ENCODE measurements at regions not wholly inside any gene's neighbourhood (a gene's known extent, or its start where the extent isn't known, plus 50 kb on each side); places are given as distances from the start of the nearest gene placed in this dataset.

DNA sequence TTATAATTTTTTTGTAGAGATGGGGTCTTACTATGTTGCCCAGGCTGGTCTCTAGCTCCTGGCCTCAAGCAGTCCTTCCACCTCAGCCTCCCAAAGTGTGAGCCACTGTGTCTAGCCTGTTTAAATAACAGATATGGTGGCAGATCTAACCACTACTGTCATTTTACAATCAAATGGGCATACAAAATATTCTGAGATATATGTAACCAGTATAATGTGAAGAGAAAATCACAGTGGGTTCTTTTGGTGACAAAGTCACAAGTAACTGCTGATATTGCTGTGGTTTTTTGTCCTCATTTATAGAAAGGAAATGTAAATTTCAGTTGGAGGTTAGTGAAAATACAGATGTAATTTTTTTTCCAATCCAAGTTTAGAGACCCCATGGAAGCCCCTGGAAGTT, 58.6 kb upstream of the ARHGEF3 start:
- H3K27ac ChIP-seq = no peak overlapping the region
- H3K9me3 ChIP-seq = no peaks in the 10 kb centered on the region
- no peak for FAIRE-seq
- H3K4me1 ChIP-seq = no peaks in the 10 kb centered on the region
- no peaks in the 10 kb centered on the region for H3K27me3 ChIP-seq
- no peak for DNase-seq
- intact Hi-C loops (cut with DNase I) = no loop called here
- H3K36me3 ChIP-seq = no peaks in the 10 kb centered on the region
- TF ChIP-seq, protein P1, sequence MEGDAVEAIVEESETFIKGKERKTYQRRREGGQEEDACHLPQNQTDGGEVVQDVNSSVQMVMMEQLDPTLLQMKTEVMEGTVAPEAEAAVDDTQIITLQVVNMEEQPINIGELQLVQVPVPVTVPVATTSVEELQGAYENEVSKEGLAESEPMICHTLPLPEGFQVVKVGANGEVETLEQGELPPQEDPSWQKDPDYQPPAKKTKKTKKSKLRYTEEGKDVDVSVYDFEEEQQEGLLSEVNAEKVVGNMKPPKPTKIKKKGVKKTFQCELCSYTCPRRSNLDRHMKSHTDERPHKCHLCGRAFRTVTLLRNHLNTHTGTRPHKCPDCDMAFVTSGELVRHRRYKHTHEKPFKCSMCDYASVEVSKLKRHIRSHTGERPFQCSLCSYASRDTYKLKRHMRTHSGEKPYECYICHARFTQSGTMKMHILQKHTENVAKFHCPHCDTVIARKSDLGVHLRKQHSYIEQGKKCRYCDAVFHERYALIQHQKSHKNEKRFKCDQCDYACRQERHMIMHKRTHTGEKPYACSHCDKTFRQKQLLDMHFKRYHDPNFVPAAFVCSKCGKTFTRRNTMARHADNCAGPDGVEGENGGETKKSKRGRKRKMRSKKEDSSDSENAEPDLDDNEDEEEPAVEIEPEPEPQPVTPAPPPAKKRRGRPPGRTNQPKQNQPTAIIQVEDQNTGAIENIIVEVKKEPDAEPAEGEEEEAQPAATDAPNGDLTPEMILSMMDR (IDR thresholded peaks at IDR 0.05) = no peak
- ATAC-seq = no peak
- H3K4me3 ChIP-seq = no peak overlapping the region

DNA sequence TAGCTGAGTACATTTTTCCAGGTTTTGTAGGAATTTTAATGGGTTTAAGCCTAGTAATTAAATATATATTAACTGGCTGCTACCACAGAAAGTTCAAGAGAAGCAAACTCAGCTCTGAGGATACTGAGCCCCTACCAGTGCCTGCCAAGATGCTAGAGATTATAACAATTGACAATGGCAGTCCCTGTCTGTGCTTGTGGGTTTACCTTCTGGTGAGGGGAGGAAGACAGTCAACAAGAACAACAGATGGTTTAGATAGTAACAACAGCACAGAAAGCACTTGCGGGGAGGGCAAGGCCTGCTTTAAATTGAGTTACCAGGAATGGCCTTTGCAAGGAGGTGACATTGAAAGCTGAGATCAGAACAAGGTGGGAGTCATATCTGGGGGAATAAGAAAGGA, 56.6 kb upstream of the ARHGEF3 start:
- TF ChIP-seq, protein P1 (IDR thresholded peaks at IDR 0.05) = no peak
- H3K9me3 ChIP-seq = no peaks in the 10 kb centered on the region
- intact Hi-C loops (cut with DNase I) = no loop called here
- ATAC-seq = no peak
- DNase-seq = no peak
- H3K27ac ChIP-seq = no peak overlapping the region
- no peaks in the 10 kb centered on the region for H3K4me1 ChIP-seq
- H3K36me3 ChIP-seq = no peaks in the 10 kb centered on the region
- 93 to 97% methylated on average over 1 of the region's 1 CpG for WGBS, 2 donors
- no peak overlapping the region for H3K4me3 ChIP-seq
- FAIRE-seq = no peak
- no peaks in the 10 kb centered on the region for H3K27me3 ChIP-seq

DNA sequence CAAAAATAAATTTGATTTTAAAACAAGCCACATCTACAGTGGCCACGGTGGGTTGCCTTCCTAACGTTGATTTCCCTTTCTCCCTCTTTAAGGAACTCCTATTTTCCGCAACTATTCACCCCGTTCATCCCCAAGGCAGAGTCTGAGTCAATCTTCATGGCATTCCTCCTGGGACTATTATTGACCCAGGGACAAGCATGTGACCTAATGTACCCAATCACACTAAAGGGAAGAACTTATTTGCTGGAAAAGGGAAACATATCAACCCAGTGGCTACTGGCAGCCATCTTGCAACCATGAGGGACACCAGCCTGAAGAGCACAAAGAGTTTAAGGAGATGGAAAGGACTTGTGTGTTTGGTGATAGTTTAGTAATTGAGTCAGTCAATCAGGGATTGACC, 55.4 kb upstream of the ARHGEF3 start:
- Histone ChIP-seq H3K36me3 (no peaks in the 10 kb centered on the region), H3K9me3 (no peaks in the 10 kb centered on the region), H3K4me3 (no peak overlapping the region), H3K4me1 (no peaks in the 10 kb centered on the region), H3K27me3 (no peaks in the 10 kb centered on the region), H3K27ac (no peak overlapping the region)
- TF ChIP-seq, protein P1 (IDR thresholded peaks at IDR 0.05) = no peak
- intact Hi-C loops (cut with DNase I) = no loop called here
- no peak for ATAC-seq
- DNase-seq = no peak
- 82 to 86% methylated on average over 4 of the region's 4 CpGs for WGBS, 2 donors
- no peak for FAIRE-seq

DNA sequence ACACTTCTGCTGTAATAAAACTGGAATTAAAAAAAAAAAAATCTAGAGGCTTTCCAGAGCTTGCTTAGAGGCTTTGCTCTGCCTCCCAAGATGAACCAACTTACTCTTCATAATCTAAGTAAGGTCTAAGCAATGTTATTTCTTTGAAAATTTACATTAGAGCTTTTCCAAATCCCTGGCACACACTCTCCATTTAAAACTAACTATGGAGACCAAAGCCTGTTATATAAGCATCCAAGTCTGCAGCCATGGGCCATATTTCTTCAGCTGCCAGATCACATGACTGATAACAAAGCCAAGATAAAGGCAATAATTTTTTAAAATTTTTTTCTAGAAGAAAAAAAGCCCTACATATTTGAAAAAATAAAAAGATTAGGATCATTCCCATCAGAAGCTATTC, 55.0 kb upstream of the ARHGEF3 start:
- H3K27ac ChIP-seq = no peak overlapping the region
- TF ChIP-seq, protein P1 (IDR thresholded peaks at IDR 0.05) = no peak
- H3K4me3 ChIP-seq = no peak overlapping the region
- intact Hi-C loops (cut with DNase I) = no loop called here
- no peaks in the 10 kb centered on the region for H3K4me1 ChIP-seq
- H3K9me3 ChIP-seq = no peaks in the 10 kb centered on the region
- H3K36me3 ChIP-seq = no peaks in the 10 kb centered on the region
- ATAC-seq (no peak), DNase-seq (no peak), FAIRE-seq (no peak)
- no peaks in the 10 kb centered on the region for H3K27me3 ChIP-seq

DNA sequence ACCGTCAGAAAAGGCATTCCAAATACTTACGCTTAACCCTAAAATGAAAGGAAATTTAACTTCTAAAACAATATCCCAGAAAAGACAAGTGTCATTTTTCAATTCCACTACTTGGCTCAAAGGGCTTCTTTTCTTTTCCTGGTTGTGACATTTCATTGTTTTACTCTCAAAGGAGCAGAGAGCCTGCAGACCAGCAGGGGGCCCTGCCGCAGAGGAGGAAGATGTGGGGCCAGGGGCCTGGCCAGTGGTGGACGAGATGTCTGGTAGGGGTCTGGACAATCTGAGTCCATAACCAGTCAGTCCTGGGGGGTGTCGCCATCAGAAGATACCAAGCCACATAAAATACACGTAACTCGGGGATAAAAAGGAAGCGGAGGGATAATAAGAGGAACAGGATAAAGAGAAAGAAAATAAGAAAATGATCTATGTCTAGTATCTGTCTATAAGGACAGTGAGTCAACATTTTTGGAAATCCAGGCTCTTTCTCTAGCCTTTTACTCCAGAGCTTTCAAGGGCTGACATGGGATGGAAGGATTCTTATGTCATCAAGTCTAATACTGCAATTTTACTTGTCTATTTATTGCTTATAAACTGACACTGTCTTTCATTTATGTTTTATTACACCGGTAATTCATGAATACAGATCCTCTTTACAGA, 54.2 kb upstream of the ARHGEF3 start:
- H3K9me3 ChIP-seq = no peaks in the 10 kb centered on the region
- TF ChIP-seq, protein P1 (IDR thresholded peaks at IDR 0.05) = peak in 1 of 4 donors; percentile 11
- no peak overlapping the region for H3K4me3 ChIP-seq
- no peaks in the 10 kb centered on the region for H3K36me3 ChIP-seq
- 77 to 82% methylated on average over 9 of the region's 9 CpGs for WGBS, 2 donors
- intact Hi-C loops (cut with DNase I) = no loop called here
- H3K4me1 ChIP-seq = no peaks in the 10 kb centered on the region
- no peaks in the 10 kb centered on the region for H3K27me3 ChIP-seq
- ATAC-seq = no peak
- no peak for FAIRE-seq
- DNase-seq = no peak
- H3K27ac ChIP-seq = no peak overlapping the region
